ENCODE measurements at regions not wholly inside any gene's neighbourhood (a gene's known extent, or its start where the extent isn't known, plus 50 kb on each side); places are given as distances from the start of the nearest gene placed in this dataset.

DNA sequence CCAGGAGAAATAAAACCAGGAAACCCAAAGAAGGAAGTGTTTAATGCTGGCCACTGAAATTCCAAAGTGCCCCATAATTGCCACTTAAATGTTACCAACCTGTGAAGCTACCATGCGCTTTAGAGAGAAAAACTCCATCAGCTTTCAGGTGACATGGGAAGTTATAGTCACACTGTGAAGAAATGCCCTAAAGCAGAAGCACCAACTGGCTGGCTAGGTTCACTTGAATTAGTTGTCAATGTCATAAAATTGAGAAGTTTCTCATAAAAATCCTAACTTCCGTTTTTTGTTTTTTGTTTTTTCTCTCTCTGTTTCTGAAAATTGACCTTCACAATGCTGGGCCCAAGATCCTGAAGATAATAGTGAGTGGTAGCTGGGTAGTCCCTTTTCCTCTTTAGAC, 167.9 kb upstream of the CTNNB1 start:
- TF ChIP-seq CTCF (IDR thresholded peaks at IDR 0.05), result no peak
- TF ChIP-seq POLR2A (IDR thresholded peaks at IDR 0.05), result no peak

Measured in heart left ventricle (tissue), 13 donors.